T-helper 9 cell (primary cell): ENCODE measurements at regions not wholly inside any gene's neighbourhood (a gene's known extent, or its start where the extent isn't known, plus 50 kb on each side); places are given as distances from the start of the nearest gene placed in this dataset.
"Not testable (repeated sequence)": the region's sequence is repeated elsewhere in the genome, so short reads cannot be mapped to it uniquely, and the experiment has no call there.

ENCODE experiments used
- DNase-seq: peaks from one replicate; pipeline ENCODE4 v3.0.0-alpha.2; 2020

DNA sequence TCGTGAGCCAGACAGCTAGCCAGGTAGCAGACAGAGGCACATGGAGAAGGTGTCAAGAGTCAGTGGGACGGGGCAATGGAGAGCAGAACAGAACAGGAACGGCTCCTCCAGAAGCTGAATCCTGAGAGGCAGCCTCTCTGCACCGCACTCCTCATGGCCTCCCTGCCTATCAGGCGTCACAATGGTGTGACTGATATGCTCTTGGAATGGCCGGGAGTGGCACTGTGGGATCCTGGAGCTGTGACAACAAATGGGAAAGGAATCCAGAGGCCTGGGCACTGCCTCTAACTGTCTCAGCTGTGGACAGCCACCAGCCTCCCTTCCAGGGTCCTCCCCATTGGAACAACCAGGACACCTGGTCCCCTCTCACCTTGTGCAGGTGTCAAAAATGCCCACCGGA is 89.1 kb upstream of the ID2 start:
- DNase-seq = no peak

DNA sequence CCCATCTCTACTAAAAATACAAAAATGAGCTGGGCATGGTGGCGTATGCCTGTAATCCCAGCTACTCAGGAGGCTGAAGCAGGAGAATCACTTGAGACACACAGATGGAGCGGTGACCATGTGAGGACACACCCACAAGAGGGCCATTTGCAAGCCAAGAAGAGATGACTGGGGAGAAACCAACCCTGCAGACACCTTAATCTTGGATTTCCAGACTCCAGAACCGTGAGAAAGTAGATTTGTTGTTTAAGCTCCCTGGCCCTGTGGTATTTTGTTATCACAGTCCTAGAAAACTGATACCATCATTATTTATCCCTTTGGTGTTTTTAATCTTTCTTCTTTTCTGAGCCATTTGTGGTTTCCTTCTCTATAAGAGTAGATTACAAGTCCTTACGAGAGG is 88.6 kb upstream of the ID2 start:
- DNase-seq = no peak

DNA sequence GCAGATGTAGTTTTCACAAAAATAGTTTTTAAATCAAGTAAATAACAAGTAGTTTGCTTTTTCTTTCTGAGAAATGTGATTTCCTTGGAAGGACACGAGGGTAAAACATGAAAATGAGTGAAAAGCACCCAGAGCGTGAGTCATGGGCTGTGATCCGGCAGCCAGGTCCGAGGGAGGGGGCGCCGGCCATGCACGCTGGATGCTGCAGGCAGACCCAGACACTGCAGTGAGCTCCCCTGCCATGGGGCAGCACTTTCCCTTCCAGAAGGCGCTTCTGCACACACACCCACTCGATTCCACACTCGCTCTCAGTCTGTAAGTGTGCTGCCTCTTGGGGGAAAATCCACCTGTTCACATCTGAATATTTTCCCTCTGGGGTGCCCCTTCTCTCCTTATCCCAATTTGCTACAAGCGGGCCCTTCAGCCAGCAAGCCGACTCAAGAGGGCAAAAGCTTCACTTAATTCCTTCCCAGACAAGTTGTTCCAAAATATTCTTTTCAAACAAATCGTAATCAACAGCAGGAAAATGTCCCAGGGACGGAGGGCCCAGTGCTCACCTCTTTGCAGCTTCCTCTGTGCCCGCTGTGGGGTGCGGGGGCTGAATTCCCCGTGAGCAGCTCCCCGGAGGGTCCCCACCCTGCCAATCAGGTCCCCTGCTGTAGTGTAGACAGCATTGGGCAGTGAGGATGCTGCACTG is 87.0 kb upstream of the ID2 start:
- DNase-seq = no peak

DNA sequence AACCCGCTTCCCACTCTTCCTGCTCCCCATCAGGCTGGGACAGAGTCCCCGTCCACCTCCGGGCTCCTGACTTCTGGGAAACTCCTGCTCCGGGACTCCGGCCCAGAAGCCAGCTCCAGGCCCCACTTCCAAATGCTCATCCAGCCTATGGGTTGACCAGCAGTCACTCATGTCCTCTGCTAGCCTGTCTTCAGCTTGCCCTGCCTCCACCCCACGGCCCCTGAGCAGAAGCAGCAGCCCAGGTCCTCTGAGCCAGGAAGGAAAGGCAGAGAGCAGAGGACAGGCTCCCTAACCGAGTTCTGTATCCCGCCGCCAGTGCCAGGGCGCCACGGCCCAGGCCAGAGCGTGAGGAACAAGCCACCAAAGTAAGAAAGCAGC is 86.4 kb upstream of the ID2 start:
- DNase-seq = no peak

DNA sequence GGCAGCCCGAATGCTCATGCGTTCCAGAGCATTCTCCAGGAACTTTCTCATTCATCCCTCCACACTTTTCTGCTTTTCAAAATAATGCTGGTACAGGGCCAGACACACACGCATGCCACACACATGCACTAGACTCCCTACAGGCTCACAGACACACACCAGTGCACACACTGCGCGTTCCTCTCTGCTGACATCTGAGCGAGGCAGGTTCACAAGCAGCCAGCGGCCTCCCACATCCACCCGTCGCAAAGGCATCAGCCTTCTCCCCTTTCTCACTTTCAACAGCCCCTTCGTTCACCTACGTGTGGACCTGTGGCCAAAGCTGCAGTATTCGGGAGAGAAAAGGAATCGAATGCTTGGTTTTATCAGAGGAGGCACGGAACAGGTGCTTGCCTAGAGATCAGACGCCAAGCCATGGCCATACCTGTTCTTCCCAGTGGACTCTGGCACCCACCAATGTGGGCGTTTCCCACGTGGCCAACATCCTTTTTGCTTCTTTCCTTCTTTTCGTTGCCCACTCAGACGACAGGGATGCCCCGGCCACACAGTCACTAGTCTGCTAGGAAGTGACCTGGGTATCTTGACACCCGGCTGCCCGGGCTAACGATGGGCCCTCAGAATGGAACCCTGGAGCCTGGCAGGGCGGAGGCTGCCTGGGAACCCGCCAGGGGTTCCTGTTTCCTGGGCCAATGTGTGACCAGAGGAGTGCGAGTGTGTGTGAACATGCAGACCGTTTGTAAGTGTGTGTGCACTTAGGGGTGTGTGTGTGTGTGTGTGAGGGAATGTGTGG is 85.8 kb upstream of the ID2 start:
- DNase-seq = no peak

DNA sequence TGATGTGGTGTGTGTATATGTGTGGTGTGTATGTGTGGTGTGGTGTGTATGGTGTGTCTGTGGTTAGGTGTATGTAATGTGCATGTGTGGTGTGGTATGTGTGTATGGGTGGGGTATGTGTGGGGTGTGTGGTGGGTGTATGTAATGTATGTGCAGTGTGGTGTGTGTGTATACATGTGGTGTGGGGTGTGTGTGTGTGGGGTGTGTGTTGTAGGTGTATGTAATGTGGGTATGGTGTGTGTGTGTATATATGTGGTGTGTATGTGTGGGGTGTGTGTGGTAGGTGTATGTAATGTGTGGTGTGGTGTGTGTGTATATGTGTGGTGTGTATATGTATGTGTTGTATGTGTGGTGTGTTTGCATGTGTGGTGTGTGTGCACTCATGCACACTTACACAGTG is 84.8 kb upstream of the ID2 start:
- DNase-seq = no peak

DNA sequence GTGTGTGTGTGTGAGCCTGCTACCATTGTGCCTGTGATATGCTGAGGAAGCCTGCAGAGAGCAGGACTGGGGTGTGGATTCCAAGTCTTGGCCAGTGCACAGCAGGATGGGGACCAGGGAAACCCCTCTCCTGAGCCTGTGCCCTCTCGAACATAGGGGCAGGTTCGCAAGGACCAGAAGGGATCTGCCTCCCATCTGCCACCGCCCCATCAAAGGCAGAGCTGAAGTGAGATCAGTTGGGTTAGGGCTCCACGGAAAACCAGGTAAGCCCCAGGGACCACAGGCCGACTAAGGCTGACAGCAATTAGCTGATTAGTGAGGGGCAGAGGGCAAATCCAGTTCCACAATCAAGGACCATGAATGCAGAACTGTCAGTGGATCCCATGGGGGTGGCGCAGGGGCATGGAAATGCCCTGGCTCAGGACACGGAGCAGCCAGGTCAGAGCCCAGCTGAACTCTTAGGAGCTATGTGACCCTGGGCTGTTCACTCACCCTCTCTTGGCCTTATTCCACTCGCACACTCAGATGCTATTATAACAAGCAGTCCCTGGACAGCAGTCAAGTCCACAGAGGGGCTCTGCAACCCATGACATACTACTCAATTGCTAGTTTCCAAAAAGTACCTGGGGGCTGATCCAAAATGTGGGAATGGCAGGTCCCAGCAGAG is 84.2 kb upstream of the ID2 start:
- DNase-seq = no peak

DNA sequence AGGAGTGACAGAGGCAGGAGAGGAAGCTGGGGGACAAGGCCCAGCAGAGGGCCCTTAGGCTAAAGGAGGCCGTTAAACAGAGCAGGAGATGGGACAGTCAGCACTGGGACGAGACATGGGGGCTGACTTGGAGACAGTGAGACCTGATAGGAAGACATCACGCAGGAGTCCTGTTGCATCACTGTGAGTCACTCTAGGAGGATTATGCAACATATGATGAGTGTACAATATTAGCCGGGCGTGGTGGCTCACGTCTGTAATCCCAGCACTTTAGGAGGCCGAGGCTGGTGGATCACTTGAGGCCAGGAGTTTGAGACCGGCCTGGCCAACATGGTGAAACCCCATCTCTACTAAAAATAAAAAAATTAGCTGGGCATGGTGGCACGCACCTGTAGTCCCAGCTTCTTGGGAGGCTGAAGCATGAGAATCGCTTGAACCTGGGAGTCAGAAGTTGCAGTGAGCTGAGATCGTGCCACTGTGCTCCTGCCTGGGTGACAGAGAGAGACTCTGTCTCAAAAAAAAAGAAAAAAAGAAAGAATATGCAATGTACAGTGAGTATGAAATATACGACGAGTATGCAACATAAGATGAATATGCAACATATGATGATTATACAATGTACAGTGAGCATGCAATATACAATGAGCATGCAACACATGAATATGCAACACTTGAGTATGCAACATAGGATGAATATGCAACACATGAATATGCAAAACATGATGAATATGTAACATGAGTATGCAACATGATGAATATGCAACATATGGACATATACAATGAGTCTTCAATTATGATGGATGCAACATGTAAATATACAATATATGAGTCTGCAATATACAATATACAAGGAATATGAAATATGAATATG is 83.3 kb upstream of the ID2 start:
- DNase-seq = no peak

DNA sequence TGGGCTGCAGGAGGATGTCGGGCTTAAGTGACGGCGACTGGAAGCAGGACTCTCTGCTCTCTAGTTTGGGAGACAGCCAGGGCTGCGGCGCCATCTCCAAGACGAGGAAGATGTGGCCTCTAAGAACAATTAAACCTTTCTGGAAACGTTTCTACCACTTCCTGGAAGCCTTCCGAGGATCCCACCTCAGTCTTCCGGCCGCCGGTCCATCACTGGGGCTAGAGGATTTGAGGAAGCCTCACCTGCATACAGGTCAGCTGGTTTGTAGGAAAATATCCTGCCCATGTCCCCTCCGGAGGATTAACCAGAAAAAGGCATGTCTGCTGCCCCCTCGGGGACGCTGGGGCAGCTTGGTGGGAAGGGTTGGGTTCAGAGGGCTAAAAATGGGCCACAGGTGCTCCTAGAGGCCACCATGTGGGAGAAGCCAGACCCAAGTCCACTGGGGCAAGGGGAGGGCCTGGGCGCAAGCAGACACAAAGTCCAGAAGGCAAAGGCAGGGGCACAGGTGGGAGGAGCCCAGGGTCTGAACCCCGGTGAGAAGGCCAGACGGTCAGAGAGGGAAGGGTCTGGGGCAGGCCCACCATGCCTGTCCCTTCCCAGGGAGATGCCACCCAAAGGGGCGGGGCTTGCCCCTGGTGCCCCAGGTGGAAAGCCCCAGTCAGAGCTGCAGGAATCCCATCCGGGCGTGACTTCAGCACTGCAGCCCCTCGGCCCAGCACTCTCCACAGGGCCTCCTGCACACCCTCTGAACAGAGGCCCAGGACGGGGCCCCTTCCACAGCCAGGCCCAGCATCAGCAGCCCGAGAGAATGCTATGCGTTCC is 82.2 kb upstream of the ID2 start:
- DNase-seq = no peak

DNA sequence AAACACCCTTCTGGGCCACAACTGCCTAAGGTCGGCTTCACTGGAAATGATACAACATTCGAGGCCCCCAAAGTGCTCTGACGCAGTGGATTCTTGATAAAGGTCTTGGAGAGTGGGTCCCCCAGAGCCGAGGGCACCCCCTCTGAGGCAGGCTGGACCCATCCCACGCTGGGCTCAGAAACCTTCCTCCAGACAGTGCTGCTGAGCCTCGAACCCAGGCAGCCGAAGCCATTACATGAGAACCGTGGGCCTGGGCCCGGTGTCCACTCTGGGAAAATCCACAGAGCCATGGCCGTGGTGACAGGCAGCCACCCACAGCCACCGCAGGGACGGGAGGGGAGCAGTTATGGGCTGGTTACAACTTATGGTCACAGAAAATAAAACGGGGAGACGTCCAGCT is 81.4 kb upstream of the ID2 start:
- no peak for DNase-seq

DNA sequence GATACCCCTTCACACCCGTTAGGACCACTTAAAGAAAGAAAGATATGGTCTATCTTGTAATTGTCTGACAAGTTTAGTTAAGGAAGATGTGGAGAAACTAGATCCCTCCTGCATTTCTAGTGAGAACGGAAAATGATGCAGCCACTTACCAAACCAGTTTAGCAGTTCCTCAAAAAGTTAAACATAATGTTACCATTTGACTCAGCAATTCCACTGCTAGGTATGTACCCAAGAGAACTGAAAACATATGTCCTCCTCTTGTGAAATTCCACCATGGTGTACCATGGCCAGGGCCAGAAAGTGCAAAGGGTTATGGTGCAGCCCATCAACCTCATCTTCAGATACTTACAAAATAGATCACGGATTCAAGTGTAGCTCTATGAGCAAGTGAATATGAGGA is 79.0 kb upstream of the ID2 start:
- DNase-seq = no peak

DNA sequence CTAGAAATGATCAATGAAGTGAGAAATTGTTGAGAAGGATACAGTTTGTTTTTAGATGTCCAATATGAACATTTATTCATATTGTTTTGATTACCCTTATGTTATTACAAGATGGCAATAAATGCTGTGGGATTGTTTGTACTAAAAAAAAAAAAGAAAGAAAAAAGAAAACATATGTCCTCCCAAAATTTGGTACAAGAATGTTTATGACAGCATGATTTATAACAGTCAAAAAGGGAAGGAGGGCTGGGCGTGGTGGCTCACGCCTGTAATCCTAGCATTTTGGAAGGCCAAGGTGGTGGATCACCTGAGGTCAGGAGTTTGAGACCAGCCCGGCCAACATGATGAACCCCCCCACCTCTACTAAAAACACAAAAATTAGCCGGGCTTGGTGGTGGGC is 78.5 kb upstream of the ID2 start:
- not testable (repeated sequence) for DNase-seq

DNA sequence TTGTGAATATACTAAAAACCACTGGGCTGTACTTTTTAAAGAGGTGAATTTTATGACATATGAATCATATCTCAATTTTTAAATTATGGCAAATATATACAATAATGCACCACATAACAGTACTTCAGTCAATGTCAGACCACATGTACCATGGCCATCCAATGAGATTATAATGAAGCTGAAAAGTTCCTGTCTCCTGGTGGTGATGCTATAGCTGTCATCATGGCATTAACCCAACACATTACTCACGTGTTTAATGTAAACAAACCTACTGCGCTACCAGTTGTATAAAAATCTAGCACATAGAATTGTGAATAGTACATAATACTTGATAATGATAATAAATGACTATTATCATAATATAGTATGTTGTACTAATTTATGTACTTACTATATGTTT is 77.6 kb upstream of the ID2 start:
- DNase-seq = no peak

DNA sequence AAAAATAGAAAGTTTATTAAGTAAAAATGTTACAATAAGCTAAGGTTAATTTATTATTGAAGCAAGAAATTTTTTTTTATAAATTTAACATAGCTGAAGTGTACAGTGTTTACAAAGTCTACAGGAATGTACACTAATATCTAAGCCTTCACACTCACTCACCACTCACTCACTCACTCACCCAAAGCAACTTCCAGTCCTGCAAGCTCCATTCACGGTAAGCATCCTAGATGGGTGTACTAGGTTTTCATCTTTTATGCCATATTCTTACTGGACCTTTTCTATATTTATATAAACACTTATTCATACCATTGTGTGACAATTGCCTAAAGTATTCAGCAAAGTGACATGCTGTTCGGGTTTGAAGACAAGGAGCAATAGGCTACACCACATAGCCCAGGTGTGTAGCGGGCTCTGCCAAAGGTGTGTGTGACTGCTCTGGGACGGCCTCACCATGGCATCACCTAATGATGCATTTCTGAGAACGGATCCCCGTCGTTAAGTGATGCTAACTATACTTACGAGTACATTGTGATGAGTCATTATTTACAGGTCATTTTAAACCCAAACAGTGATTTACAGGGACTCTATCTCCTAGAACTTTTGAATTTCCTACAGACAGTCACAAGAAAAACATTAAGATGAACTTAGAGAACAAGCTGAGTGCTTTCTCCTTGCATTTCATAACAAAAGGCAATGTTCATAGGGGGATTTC is 76.3 kb upstream of the ID2 start:
- no peak for DNase-seq

DNA sequence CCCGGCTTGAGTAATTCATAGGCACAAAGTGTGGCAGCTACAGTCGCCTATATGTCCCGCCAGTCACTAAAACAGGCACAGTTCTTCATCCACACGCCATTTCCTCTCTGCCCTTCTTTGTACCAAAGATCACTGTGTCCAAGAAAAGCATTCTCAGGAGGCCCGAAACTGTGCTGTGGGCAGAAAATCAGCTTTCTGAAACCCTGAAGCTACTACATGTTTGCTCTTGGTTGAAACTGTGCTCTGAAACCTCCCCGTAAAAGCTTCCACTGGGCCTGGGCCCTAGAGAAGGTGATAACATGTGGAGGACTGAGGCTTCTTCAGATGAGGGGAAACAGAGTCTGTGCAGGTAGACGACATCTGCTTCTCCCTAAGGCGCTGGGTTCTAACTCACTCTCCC is 75.6 kb upstream of the ID2 start:
- DNase-seq = no peak

DNA sequence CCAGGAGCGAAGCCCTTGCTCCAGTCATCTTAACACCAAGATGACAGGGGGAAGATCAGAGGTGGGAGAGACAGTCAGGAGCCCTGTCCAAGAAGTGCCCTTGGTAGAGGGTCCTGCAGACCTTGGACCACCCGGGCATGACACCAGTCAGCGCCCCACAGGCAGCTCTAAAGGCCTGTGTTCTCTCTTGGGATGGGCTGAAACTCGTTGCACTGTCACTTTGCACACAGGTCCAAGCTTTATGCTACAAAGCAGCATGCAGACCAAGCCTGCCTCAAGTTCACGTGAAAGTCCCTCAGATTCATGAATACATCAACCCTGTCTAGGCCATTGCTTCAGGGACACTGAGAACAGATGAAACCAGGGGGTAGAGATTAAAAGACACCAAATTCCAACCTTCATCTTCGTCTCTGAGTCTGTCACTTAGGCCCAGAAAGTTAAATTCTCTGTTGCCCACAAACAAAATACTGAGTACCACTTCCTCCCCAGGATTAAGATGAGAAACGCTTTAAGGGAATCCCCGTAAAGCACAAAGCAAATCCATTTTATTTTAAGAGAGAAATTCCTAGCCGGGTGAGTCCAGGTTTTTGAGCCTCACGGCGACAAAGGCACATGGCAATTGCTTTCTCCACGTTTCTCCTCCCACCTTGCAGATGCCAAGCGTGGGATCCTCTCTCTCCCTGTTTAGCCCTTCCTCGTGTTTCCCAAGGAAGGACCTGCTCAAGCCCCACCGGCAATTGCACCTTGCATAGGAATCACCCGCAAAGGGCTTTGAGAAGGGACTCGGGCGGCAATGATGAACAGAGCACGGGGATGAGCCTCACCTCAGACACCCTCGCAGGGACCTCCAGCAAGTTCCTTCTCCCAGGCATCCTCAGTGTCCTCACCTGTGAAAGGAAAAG is 75.0 kb upstream of the ID2 start:
- DNase-seq = no peak

DNA sequence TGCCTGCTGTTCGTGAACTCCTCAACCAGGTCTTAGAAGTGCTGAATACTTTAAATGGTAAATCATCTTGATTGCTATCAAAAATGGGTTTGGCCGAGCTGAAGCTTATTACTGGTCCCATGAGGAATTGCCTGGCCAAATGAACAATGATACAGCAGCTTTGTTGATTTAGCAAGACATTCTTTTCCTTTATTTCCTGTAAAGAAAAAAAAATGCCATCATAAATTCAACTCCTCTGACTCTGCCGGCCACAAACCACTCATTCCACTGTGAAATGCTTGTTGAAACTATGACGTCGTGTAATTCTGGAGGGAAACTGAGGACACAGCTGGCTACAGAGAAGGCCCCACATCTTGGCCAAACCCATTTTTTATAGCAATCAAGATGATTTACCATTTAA is 74.2 kb upstream of the ID2 start:
- no peak for DNase-seq

DNA sequence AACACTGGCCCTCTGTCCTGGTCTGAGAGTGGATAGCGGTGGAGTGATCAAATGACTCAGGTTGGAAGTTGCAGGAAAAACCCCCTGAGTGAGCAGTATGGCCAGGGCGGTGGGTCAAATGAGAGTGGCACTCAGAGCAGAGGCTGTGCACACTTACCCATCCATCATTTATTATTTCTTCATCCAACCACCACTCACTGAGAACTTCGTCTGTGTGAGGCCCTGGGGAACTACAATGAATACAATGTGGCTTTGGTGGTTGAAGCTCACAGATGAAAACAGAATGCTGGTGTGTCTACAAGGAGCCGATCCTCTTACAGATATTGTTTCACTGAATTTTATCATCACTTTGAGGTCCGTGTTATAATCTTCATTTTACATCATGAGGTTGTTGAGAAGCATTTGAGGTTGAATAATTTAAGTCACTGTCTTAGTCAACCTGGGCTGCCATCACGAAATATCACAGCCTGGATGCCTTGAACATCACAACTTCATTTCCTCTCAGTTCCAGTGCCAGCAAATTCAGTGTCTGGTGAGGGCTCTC is 73.4 kb upstream of the ID2 start:
- no peak for DNase-seq

DNA sequence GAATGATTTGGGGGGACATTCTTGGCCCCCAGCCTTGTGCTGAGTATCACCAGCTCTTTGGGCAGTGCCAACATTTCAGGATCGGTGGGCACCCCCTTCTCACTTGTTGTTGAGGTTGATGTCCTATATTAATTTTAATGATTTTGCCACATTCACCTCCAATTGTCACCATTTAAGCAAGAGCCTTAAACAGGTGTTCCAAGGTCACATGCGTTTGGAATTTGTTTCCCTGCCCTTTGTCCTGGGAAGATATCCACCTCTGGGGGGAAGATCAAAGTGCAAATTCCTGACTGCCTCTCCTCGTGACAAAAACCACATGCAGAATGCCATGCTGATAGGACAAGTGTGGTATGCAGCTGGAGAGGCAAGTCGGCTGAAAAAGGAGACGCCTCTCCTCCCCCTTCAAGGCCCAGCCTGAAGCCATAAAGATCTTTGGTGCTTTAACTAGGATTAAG is 72.5 kb upstream of the ID2 start:
- no peak for DNase-seq

DNA sequence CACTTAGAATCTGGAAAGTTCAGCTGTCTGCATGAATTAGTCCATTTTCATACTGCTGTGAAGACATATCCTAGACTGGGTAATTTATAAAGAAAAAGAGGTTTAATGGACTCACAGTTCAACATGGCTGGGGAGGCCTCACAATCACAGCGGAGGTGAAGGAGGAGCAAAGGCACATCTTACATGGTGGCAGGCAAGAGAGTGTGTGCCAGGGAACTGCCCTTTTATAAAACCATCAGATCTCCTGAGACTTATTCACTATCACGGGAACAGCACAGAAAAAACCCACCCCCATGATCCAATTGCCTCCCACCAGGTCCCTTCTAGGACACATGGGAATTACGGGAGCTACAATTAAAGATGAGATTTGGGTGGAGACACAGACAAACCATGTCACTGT is 71.1 kb upstream of the ID2 start:
- DNase-seq = not testable (repeated sequence)
